Right hindlimb (tissue), 1 donor: ENCODE measurements at regions not wholly inside any gene's neighbourhood (a gene's known extent, or its start where the extent isn't known, plus 50 kb on each side); places are given as distances from the start of the nearest gene placed in this dataset.
"Not testable (repeated sequence)": the region's sequence is repeated elsewhere in the genome, so short reads cannot be mapped to it uniquely, and the experiment has no call there.

Experiments used
- DNase-seq: peaks from one replicate; pipeline ENCODE4 v3.0.0-alpha.2; 2018

GRCh38 chr20:53872081-53872541, 198.3 kb downstream of the BCAS1 start:
- DNase-seq = no peak

- no peak for DNase-seq
These were observed 198.9 kb downstream of the BCAS1 start for GRCh38 chr20:53871541-53871940.

GRCh38 chr20:53870426-53871315, 199.7 kb downstream of the BCAS1 start:
- DNase-seq = no peak

GRCh38 chr20:53869466-53870258, 200.7 kb downstream of the BCAS1 start:
- DNase-seq = no peak

- DNase-seq = no peak
These were observed 202.5 kb downstream of the BCAS1 start for GRCh38 chr20:53867741-53868351.

- DNase-seq = no peak
These were observed 203.3 kb downstream of the BCAS1 start for GRCh38 chr20:53866794-53867740.

- peak; percentile 80 for DNase-seq
These were observed 204.2 kb downstream of the BCAS1 start for GRCh38 chr20:53865901-53866793.

- not testable (repeated sequence) for DNase-seq
These were observed 205.4 kb downstream of the BCAS1 start for GRCh38 chr20:53864765-53865683.

- not testable (repeated sequence) for DNase-seq
These were observed 206.3 kb downstream of the BCAS1 start for GRCh38 chr20:53863923-53864641.

GRCh38 chr20:53863535-53863922, 206.9 kb downstream of the BCAS1 start:
- DNase-seq = not testable (repeated sequence)

- DNase-seq = not testable (repeated sequence)
These were observed 207.4 kb downstream of the BCAS1 start for GRCh38 chr20:53863039-53863438.

- not testable (repeated sequence) for DNase-seq
These were observed 207.9 kb downstream of the BCAS1 start for GRCh38 chr20:53862490-53862889.

- DNase-seq = not testable (repeated sequence)
These were observed 208.3 kb downstream of the BCAS1 start for GRCh38 chr20:53862136-53862397.

- peak; percentile 88 for DNase-seq
These were observed 210.7 kb downstream of the BCAS1 start for GRCh38 chr20:53859684-53860083.

- not testable (repeated sequence) for DNase-seq
These were observed 211.4 kb downstream of the BCAS1 start for GRCh38 chr20:53859009-53859408.

GRCh38 chr20:53858516-53858915, 211.9 kb downstream of the BCAS1 start:
- not testable (repeated sequence) for DNase-seq

GRCh38 chr20:53857723-53858236, 212.6 kb downstream of the BCAS1 start:
- no peak for DNase-seq

- no peak for DNase-seq
These were observed 213.8 kb downstream of the BCAS1 start for GRCh38 chr20:53856300-53857295.
